GM12875 (cell line): ENCODE measurements at regions not wholly inside any gene's neighbourhood (a gene's known extent, or its start where the extent isn't known, plus 50 kb on each side); places are given as distances from the start of the nearest gene placed in this dataset.

Experiments
- H3K4me3 ChIP-seq: one replicate; pipeline ENCODE4 v1.5.1; 2011; ENCODE audit warnings: low read depth, low read length, control low read depth
- CTCF ChIP-seq: IDR thresholded peaks from 2 replicates; pipeline ENCODE4 v1.5.1; 2011; ENCODE audit warnings: low read depth, mild to moderate bottlenecking, control low read depth, inconsistent platforms, low read length, moderate library complexity, borderline replicate concordance; ENCODE audit not compliant: insufficient read depth

GRCh38 chr3:181660337-181660736, 51.4 kb upstream of the SOX2 start:
- no peak overlapping the region for H3K4me3 ChIP-seq
- no peak for TF ChIP-seq CTCF

GRCh38 chr3:181637456-181637855, 74.3 kb upstream of the SOX2 start:
- no peak overlapping the region for H3K4me3 ChIP-seq
- TF ChIP-seq CTCF = no peak

- TF ChIP-seq CTCF = no peak
- no peak overlapping the region for H3K4me3 ChIP-seq
These were observed 74.7 kb upstream of the SOX2 start for GRCh38 chr3:181637056-181637455.

GRCh38 chr3:181635141-181635540, 76.6 kb upstream of the SOX2 start:
- no peak for TF ChIP-seq CTCF
- H3K4me3 ChIP-seq = no peak overlapping the region

- TF ChIP-seq CTCF = no peak
- H3K4me3 ChIP-seq = no peak overlapping the region
These were observed 78.2 kb upstream of the SOX2 start for GRCh38 chr3:181633556-181633955.

- no peak for TF ChIP-seq CTCF
These were observed 79.8 kb upstream of the SOX2 start for GRCh38 chr3:181631901-181632300.

GRCh38 chr3:181630853-181631252, 80.9 kb upstream of the SOX2 start:
- H3K4me3 ChIP-seq = no peak overlapping the region
- no peak for TF ChIP-seq CTCF

More at GRCh38 chr3:181631901-181632300, 79.8 kb upstream of the SOX2 start:
- no peak overlapping the region for H3K4me3 ChIP-seq
